H9 (cell line): ENCODE measurements at regions not wholly inside any gene's neighbourhood (a gene's known extent, or its start where the extent isn't known, plus 50 kb on each side); places are given as distances from the start of the nearest gene placed in this dataset.

Experiments
- DNase-seq: peaks from one replicate; pipeline ENCODE4 v3.0.0-alpha.2; 2017
- H2AFZ ChIP-seq: one replicate; pipeline ENCODE4 v1.6.1; 2013; ENCODE audit warnings: mild to moderate bottlenecking, low read length, control low read depth, moderate library complexity
- H2AK5ac ChIP-seq: 2 replicates; pipeline ENCODE4 v1.6.1; 2013; ENCODE audit warnings: low read length, control low read depth, mixed read lengths; ENCODE audit not compliant: insufficient read length
- H2BK120ac ChIP-seq: one replicate; pipeline ENCODE4 v1.6.1; 2013; ENCODE audit warnings: low read depth, mild to moderate bottlenecking, low read length, control low read depth, inconsistent platforms; ENCODE audit not compliant: poor library complexity, severe bottlenecking
- H2BK12ac ChIP-seq: 2 replicates; pipeline ENCODE4 v1.6.1; 2013; ENCODE audit warnings: low read length, control low read depth, mixed read lengths, low read depth; ENCODE audit not compliant: insufficient read length
- H2BK15ac ChIP-seq: 2 replicates; pipeline ENCODE4 v1.6.1; 2013; ENCODE audit warnings: low read depth, low read length, control low read depth
- H2BK20ac ChIP-seq: one replicate; pipeline ENCODE4 v1.6.1; 2013; ENCODE audit warnings: low read depth, mild to moderate bottlenecking, low read length, control low read depth, inconsistent platforms; ENCODE audit not compliant: poor library complexity, severe bottlenecking
- H2BK5ac ChIP-seq: 2 replicates; pipeline ENCODE4 v1.6.1; 2013; ENCODE audit warnings: low read length, control low read depth, mixed read lengths; ENCODE audit not compliant: insufficient read length
- H3K14ac ChIP-seq: 2 replicates; pipeline ENCODE4 v1.6.1; 2013; ENCODE audit warnings: low read length, control low read depth; ENCODE audit not compliant: insufficient read depth
- H3K18ac ChIP-seq: 2 replicates; pipeline ENCODE4 v1.6.1; 2013; ENCODE audit warnings: low read depth, mild to moderate bottlenecking, mixed read lengths, low read length, control low read depth; ENCODE audit not compliant: insufficient read length
- H3K23ac ChIP-seq: 2 replicates; pipeline ENCODE4 v1.6.1; 2013; ENCODE audit warnings: low read length, control low read depth, mixed read lengths, low read depth; ENCODE audit not compliant: insufficient read length
- H3K23me2 ChIP-seq: 2 replicates; pipeline ENCODE4 v1.6.1; 2013; ENCODE audit warnings: low read depth, mild to moderate bottlenecking, mixed read lengths, low read length, control low read depth; ENCODE audit not compliant: insufficient read length, poor library complexity, severe bottlenecking
- H3K27ac ChIP-seq: 2 replicates; pipeline ENCODE4 v1.5.1; 2013; ENCODE audit warnings: low read length, control low read depth, mixed read lengths, low read depth; ENCODE audit not compliant: insufficient read length
- H3K27me3 ChIP-seq: 2 replicates; pipeline ENCODE4 v1.6.1; 2013; ENCODE audit warnings: low read length, control low read depth, inconsistent platforms; ENCODE audit not compliant: insufficient read depth
- H3K4ac ChIP-seq: 2 replicates; pipeline ENCODE4 v1.6.1; 2013; ENCODE audit warnings: low read depth, mild to moderate bottlenecking, control low read depth, inconsistent platforms, low read length, moderate library complexity
- H3K4me1 ChIP-seq: 2 replicates; pipeline ENCODE4 v1.6.1; 2013; ENCODE audit warnings: low read length, control low read depth, inconsistent platforms; ENCODE audit not compliant: insufficient read depth
- H3K4me2 ChIP-seq: 2 replicates; pipeline ENCODE4 v1.6.1; 2013; ENCODE audit warnings: low read length, control low read depth, mixed read lengths; ENCODE audit not compliant: insufficient read length, insufficient read depth
- H3K56ac ChIP-seq: 2 replicates; pipeline ENCODE4 v1.6.1; 2013; ENCODE audit warnings: low read depth, mild to moderate bottlenecking, mixed read lengths, low read length, control low read depth; ENCODE audit not compliant: insufficient read length
- H3K79me1 ChIP-seq: 2 replicates; pipeline ENCODE4 v1.6.1; 2013; ENCODE audit warnings: low read depth, mild to moderate bottlenecking, moderate library complexity, low read length, control low read depth, inconsistent platforms; ENCODE audit not compliant: insufficient read depth, poor library complexity, severe bottlenecking
- H3K79me2 ChIP-seq: 2 replicates; pipeline ENCODE4 v1.6.1; 2013; ENCODE audit warnings: low read length, control low read depth, inconsistent platforms; ENCODE audit not compliant: insufficient read depth
- H3K9ac ChIP-seq: 2 replicates; pipeline ENCODE4 v1.6.1; 2013; ENCODE audit warnings: low read length, control low read depth, mixed read lengths; ENCODE audit not compliant: insufficient read length; ENCODE audit errors: extremely low read depth
- H3K9me3 ChIP-seq: one replicate; pipeline ENCODE4 v1.6.1; 2013; ENCODE audit warnings: low read depth, low read length, inconsistent platforms; ENCODE audit not compliant: control insufficient read depth
- H3T11ph ChIP-seq: one replicate; pipeline ENCODE4 v1.6.1; 2013; ENCODE audit warnings: mild to moderate bottlenecking, low read length, control low read depth, inconsistent platforms
- H4K20me1 ChIP-seq: one replicate; pipeline ENCODE4 v1.6.1; 2013; ENCODE audit not compliant: control insufficient read depth, insufficient read length, insufficient read depth
- H4K5ac ChIP-seq: 2 replicates; pipeline ENCODE4 v1.6.1; 2013; ENCODE audit warnings: low read depth, mild to moderate bottlenecking, mixed read lengths, low read length, control low read depth; ENCODE audit not compliant: insufficient read length
- H4K8ac ChIP-seq: replicated peaks from 2 replicates; pipeline ENCODE4 v1.6.1; 2013; ENCODE audit warnings: low read length, control low read depth, mixed read lengths, low read depth; ENCODE audit not compliant: insufficient read length
- H4K91ac ChIP-seq: 2 replicates; pipeline ENCODE4 v1.6.1; 2013; ENCODE audit warnings: low read depth, mild to moderate bottlenecking, moderate library complexity, mixed read lengths, low read length, control low read depth; ENCODE audit not compliant: insufficient read length
- H3K27ac Mint-ChIP-seq, 3 experiments: 2 replicates in 2 of 3; 3 replicates in 1 of 3; pipeline ENCODE4 v1.8.0; 2020 to 2021; ENCODE audit warnings: mixed read lengths in 3 of 3, mild to moderate bottlenecking in 1 of 3, moderate library complexity in 1 of 3
- H3K27me3 Mint-ChIP-seq: 2 replicates; pipeline ENCODE4 v1.8.0; 2021; ENCODE audit warnings: low read depth, mild to moderate bottlenecking, moderate library complexity, mixed read lengths
- H3K36me3 Mint-ChIP-seq, 3 experiments: 2 replicates in 2 of 3; 3 replicates in 1 of 3; pipeline ENCODE4 v1.8.0; 2020 to 2021; ENCODE audit warnings: low read depth in 3 of 3, mixed read lengths in 3 of 3; ENCODE audit not compliant: insufficient read depth in 1 of 3
- H3K4me1 Mint-ChIP-seq, 2 experiments: 2 replicates each; pipeline ENCODE4 v1.8.0; 2020; ENCODE audit warnings: mixed read lengths in 2 of 2
- H3K4me3 Mint-ChIP-seq, 2 experiments: 2 replicates in 1 of 2; 3 replicates in 1 of 2; pipeline ENCODE4 v1.8.0; 2020 to 2021; ENCODE audit warnings: mild to moderate bottlenecking in 2 of 2, mixed read lengths in 2 of 2, moderate library complexity in 1 of 2
- H3K9me3 Mint-ChIP-seq, 2 experiments: 2 replicates in 1 of 2; 3 replicates in 1 of 2; pipeline ENCODE4 v1.8.0; 2020; ENCODE audit warnings: mild to moderate bottlenecking in 2 of 2, mixed read lengths in 2 of 2, moderate library complexity in 1 of 2
- CTCF ChIP-seq: fragments of 200-600 bp; sonication (generic); conservative IDR thresholded peaks from 3 replicates; pipeline ENCODE4 v1.8.0; 2021; ENCODE audit warnings: antibody characterized with exemption, mild to moderate bottlenecking

GRCh38 chr1:98389809-98390208 lies 271.7 kb upstream of the SNX7 start:
- no peaks in the 10 kb centered on the region for H3K9me3 ChIP-seq
- no peak overlapping the region for H3K27ac Mint-ChIP-seq
- no peak overlapping the region for H3K4me2 ChIP-seq
- H3K27me3 ChIP-seq: no peaks in the 10 kb centered on the region
- H2BK15ac ChIP-seq: no peak overlapping the region
- H2BK20ac ChIP-seq: no peak overlapping the region
- H2BK12ac ChIP-seq: no peak overlapping the region
- H3K4me3 Mint-ChIP-seq: no peak overlapping the region
- no peak overlapping the region for H2AK5ac ChIP-seq
- no peaks in the 10 kb centered on the region for H4K20me1 ChIP-seq
- no peak overlapping the region for H2BK120ac ChIP-seq
- H3T11ph ChIP-seq: no peak overlapping the region
- H3K4me1 ChIP-seq: no peaks in the 10 kb centered on the region
- H3K14ac ChIP-seq: no peak overlapping the region
- no peak overlapping the region for H4K91ac ChIP-seq
- no peaks in the 10 kb centered on the region for H3K36me3 Mint-ChIP-seq
- H3K27me3 Mint-ChIP-seq: no peaks in the 10 kb centered on the region; the same call in 1 of the 2 replicates
- H3K4me1 Mint-ChIP-seq: no peaks in the 10 kb centered on the region
- no peak overlapping the region for H3K27ac ChIP-seq
- TF ChIP-seq CTCF: no peak
- no peak for DNase-seq
- H2AFZ ChIP-seq: no peak overlapping the region
- no peak overlapping the region for H4K8ac ChIP-seq
- no peak overlapping the region for H4K5ac ChIP-seq
- H3K56ac ChIP-seq: no peak overlapping the region
- H3K4ac ChIP-seq: no peak overlapping the region
- no peak overlapping the region for H3K9ac ChIP-seq
- no peaks in the 10 kb centered on the region for H3K79me2 ChIP-seq
- no peaks in the 10 kb centered on the region for H3K23me2 ChIP-seq
- no peak overlapping the region for H3K23ac ChIP-seq
- no peaks in the 10 kb centered on the region for H3K9me3 Mint-ChIP-seq
- no peak overlapping the region for H3K18ac ChIP-seq
- no peak overlapping the region for H2BK5ac ChIP-seq
- H3K79me1 ChIP-seq: no peaks in the 10 kb centered on the region
